GM21786 (cell line): ENCODE measurements at regions not wholly inside any gene's neighbourhood (a gene's known extent, or its start where the extent isn't known, plus 50 kb on each side); places are given as distances from the start of the nearest gene placed in this dataset.
"Not testable (repeated sequence)": the region's sequence is repeated elsewhere in the genome, so short reads cannot be mapped to it uniquely, and the experiment has no call there.

Source experiments
- ATAC-seq: cut with Tn5 transposase; IDR thresholded peaks from one replicate; pipeline ENCODE4 v1.9.1; 2021; ENCODE audit not compliant: unreplicated experiment

DNA sequence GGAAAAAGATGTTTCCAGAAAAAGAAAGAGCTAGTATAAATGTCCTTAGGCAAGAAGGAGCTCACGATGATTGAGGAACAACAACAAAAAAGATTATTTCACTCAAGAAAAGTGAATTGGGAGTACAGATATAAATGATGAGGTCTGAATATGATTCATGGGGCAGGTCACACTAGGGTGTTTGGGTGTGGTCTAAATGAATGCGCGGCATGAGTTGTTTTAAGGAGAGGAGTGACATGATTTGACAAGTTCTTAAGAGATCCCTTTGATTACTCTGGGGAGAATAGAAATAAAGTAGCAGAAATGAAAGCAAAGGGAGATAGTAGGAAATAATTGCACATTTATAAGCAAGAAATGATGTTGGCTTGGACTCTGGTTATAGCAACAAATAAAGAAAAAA lies 59.3 kb downstream of the NUTM2D start:
- ATAC-seq: not testable (repeated sequence)

DNA sequence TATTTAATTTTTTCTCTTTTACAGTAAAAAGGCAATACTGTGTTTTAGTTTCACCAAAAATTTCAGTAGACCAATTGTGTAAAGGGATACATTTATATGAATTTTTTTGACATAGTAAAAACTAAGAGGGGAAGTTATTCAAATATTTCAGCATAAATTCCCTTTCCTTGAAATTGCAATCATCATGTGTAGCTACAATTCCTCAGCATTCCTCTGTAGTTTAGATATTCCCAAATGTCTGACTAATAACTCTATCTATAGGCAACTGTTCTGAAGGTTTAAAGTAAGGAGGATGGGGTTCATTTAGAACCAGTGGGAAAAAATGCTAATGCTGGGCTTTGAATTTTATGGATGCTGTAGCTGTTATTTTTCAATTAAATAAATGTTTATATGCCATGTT lies 65.1 kb downstream of the NUTM2D start:
- not testable (repeated sequence) for ATAC-seq

DNA sequence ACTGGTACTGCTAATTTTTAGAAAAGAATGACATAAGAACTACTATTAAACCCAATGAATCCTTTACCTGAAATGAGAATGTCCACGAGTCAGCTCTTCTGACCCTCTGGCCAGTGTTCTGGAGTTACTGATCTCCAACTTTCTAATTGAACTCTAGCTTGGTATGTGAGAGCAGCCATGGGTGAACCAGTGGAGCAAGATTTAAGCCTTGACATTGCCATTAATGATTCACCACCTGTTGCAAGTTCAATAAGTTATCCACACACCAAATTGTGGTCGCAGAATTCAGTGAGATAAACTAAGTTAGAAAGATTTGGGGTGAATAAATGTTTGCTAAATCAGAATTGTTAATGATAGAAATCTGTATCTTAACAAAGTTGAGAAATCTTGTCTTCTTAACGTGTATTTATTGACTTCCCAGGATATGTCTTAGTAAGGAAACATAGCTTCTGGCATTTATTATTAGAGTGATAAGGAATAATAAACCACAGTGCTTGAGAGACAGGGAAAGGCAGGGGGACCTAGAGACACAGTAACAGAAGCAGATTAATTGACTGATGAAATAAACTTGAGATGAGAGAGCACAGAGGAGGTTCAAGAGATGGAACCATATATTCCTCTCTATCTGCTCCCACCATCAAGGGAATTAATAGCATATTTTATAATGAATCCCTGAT lies 67.3 kb downstream of the NUTM2D start:
- ATAC-seq: not testable (repeated sequence)

DNA sequence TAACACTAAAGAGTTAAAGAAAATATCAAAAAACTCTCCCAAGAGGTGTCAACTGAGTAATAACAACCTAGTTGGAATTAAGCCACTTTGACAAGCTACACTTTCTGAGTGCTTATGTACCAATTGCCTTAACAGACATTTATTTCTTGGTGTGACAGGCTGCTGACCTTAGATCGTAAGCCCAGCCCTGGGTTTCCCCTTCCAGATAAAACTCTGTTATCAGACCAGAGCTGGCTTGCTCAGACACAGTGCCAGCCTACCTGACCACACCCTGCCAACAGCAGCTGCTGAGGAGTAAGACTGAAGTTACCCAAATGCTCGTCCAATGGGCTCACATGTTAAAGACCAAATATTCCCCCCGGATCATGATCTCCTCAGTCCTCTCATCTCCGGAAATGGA lies 70.9 kb upstream of the MINPP1 start:
- ATAC-seq: not testable (repeated sequence)

GRCh38 chr10:87435295-87435826 lies 69.3 kb upstream of the MINPP1 start:
- ATAC-seq: not testable (repeated sequence)

GRCh38 chr10:87436104-87436503 lies 68.6 kb upstream of the MINPP1 start:
- ATAC-seq: peak; percentile 84

DNA sequence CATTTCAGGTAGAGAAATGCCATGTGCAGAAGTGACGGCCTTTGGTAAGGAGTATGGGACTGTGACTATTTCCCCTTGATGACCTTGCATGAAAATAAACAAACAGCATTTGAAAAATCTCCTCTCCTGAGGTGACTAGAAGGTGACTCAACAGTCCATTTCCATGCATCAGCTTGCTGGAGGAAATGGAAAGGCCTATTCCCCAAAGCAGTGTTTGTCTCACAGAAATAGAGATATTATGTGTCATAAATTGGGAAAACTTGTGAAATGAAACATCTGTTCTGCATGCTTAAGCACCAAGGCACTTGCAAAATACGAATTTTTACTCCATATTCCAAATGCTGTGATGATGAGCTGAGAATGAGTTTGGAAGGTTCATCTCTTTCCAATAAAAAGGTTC lies 67.2 kb upstream of the MINPP1 start:
- not testable (repeated sequence) for ATAC-seq
